Mucosa of rectum (tissue), 2 donors: ENCODE measurements at regions not wholly inside any gene's neighbourhood (a gene's known extent, or its start where the extent isn't known, plus 50 kb on each side); places are given as distances from the start of the nearest gene placed in this dataset.

Experiments used
- H3K27ac ChIP-seq, 2 donors: one replicate each; pipeline ENCODE4 v1.7.0; 2013; ENCODE audit warnings: inconsistent platforms in 2 of 2, low read depth in 2 of 2, low read length in 2 of 2
- H3K27me3 ChIP-seq, 2 donors: one replicate each; pipeline ENCODE4 v1.7.0; 2013; ENCODE audit warnings: low read length in 2 of 2; ENCODE audit not compliant: control insufficient read depth in 2 of 2, insufficient read depth in 2 of 2
- H3K36me3 ChIP-seq, 2 donors: one replicate each; pipeline ENCODE4 v1.7.0; 2013; ENCODE audit warnings: low read length in 2 of 2; ENCODE audit not compliant: control insufficient read depth in 2 of 2, insufficient read depth in 2 of 2
- H3K4me1 ChIP-seq, 2 donors: one replicate each; pipeline ENCODE4 v1.7.0; 2013; ENCODE audit warnings: low read length in 2 of 2, mild to moderate bottlenecking in 1 of 2; ENCODE audit not compliant: control insufficient read depth in 2 of 2, insufficient read depth in 2 of 2
- H3K4me3 ChIP-seq, 2 donors: one replicate each; pipeline ENCODE4 v1.7.0; 2013; ENCODE audit warnings: low read length in 2 of 2
- H3K9ac ChIP-seq, 2 donors: one replicate each; pipeline ENCODE4 v1.7.0; 2013; ENCODE audit warnings: low read length in 2 of 2, low read depth in 1 of 2, mild to moderate bottlenecking in 1 of 2
- H3K9me3 ChIP-seq, 2 donors: one replicate each; pipeline ENCODE4 v1.7.0; 2013; ENCODE audit warnings: low read length in 2 of 2; ENCODE audit not compliant: control insufficient read depth in 2 of 2
- donor health status: healthy.
- donor health status: Normal muscosa, but diverticular disease.

GRCh38 chr11:64445651-64446050, 86.7 kb downstream of the RPS6KA4 start:
- peaks cover 0 to 7% of the 10 kb centered on the region in 2 donors for H3K27me3 ChIP-seq
- no peaks in the 10 kb centered on the region for H3K9me3 ChIP-seq
- no peak overlapping the region for H3K9ac ChIP-seq
- H3K36me3 ChIP-seq = no peaks in the 10 kb centered on the region
- H3K27ac ChIP-seq = no peak overlapping the region
- peaks cover 11 to 16% of the 10 kb centered on the region in 2 donors for H3K4me1 ChIP-seq
- no peak overlapping the region for H3K4me3 ChIP-seq

GRCh38 chr11:64447831-64448598, 89.1 kb downstream of the RPS6KA4 start:
- Histone ChIP-seq H3K4me3 (peak overlapping the region; percentile 19 to 57), H3K9ac (no peak overlapping the region)

DNA sequence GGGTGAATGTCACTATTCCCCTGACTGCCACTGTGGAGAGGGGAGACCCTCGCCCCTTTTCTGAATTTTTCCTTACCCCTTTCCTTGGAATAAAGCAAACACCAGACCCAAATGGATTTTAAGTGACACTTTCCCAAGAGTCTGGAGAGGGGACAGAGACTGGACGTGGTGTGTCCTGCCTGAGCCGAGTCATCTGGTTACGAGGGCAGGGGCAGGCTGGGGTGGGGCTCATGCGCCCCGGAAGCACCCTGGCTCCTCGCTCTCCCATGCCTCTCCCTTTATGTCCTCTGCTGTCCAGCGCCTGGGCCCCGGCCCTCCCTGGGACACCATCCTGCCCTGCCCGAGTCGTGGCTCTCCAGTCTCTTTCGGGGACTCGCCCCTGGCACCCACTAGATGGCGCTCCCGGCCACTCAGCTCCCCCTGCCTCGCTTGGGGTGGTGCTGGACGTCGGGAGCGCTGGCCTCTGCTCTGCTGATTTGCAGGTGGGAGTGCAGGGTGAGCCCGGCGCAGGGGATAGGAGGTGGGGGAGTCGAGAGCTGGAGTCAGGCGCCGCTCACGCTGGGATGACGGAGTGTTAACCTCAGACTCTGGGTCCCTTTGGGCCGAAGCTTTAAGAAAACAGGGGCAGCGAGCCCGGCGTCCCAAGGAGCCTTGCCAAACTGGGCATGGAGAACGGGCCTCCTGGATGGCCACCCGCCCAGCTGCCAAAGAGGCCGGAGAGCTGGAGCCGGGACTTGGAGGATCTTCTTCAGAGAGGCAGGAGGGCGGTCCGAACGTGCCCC, 89.8 kb downstream of the RPS6KA4 start:
- H3K4me1 ChIP-seq = peaks cover 11 to 16% of the 10 kb centered on the region in 2 donors
- peaks cover 0 to 4% of the 10 kb centered on the region in 2 donors for H3K27me3 ChIP-seq
- peak overlapping the region; percentile 57 to 58 for H3K4me3 ChIP-seq
- peak overlapping the region; percentile 24 to 53 for H3K9ac ChIP-seq
- peak overlapping the region; percentile 27 to 59 for H3K27ac ChIP-seq
- H3K9me3 ChIP-seq = no peaks in the 10 kb centered on the region
- H3K36me3 ChIP-seq = no peaks in the 10 kb centered on the region

More at GRCh38 chr11:64447831-64448598, 89.1 kb downstream of the RPS6KA4 start:
- Histone ChIP-seq H3K36me3 (no peaks in the 10 kb centered on the region), H3K9me3 (no peaks in the 10 kb centered on the region), H3K27me3 (peaks cover 0 to 4% of the 10 kb centered on the region in 2 donors), H3K4me1 (peaks cover 11 to 16% of the 10 kb centered on the region in 2 donors), H3K27ac (peak overlapping the region; percentile 44 to 59)

- Histone ChIP-seq H3K4me1 (peaks cover 11 to 16% of the 10 kb centered on the region in 2 donors), H3K36me3 (no peaks in the 10 kb centered on the region), H3K27ac (no peak overlapping the region), H3K27me3 (peaks cover 0 to 4% of the 10 kb centered on the region in 2 donors), H3K9ac (peak overlapping the region in 1 of 2 donors; percentile 53), H3K9me3 (no peaks in the 10 kb centered on the region), H3K4me3 (peak overlapping the region; percentile 57 to 58)
Observed at GRCh38 chr11:64449381-64450167, 90.6 kb downstream of the RPS6KA4 start.

DNA sequence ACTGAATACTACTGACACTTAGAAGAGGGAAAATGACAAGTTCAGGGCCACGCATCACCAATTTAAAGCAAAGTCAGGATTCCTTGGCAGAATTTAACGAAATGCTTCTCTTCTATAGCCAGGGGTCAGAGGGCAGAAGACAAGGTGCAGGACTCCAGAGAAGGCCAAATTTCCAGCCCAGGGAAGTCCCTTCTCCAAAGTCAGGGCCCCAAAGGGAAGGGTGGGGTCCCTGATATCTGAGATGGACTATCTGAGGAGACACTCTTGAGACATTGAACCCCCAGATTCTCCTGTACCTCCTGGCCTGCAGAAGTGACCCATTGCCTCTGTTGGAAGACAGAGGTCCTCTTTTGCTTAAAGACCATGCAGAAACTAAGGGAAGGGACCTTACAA, 91.2 kb downstream of the RPS6KA4 start:
- H3K27ac ChIP-seq = no peak overlapping the region
- H3K9ac ChIP-seq = no peak overlapping the region
- H3K36me3 ChIP-seq = no peaks in the 10 kb centered on the region
- H3K9me3 ChIP-seq = no peaks in the 10 kb centered on the region
- H3K4me1 ChIP-seq = peaks cover 11 to 16% of the 10 kb centered on the region in 2 donors
- H3K27me3 ChIP-seq = peaks cover 0 to 4% of the 10 kb centered on the region in 2 donors
- H3K4me3 ChIP-seq = no peak overlapping the region

DNA sequence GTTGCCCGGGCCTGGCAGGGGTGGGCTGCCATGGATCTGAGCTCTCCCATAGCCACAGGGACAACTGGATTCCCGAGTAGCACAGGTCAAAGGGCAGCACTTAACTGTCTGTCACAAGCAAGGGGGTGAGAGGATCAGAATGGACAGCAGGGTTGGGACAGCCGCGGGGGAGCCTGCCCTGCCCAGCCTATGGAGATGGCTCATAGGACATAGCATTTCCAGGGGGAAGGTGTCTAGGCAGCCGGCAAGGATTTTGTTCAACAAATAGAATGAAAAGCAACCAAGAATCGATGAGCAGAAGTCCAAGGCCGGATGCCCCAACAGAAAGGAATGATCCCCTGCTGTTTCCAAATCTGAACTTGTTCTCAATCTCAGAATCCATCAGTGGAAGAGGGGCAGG, 92.9 kb downstream of the RPS6KA4 start:
- Histone ChIP-seq H3K27ac (no peak overlapping the region), H3K27me3 (peaks cover 0 to 4% of the 10 kb centered on the region in 2 donors)

GRCh38 chr11:64453466-64453865, 94.5 kb downstream of the RPS6KA4 start:
- Histone ChIP-seq H3K36me3 (no peaks in the 10 kb centered on the region), H3K4me1 (peaks cover 6 to 13% of the 10 kb centered on the region in 2 donors), H3K9me3 (no peaks in the 10 kb centered on the region), H3K27me3 (peaks cover 0 to 4% of the 10 kb centered on the region in 2 donors), H3K9ac (no peak overlapping the region), H3K27ac (no peak overlapping the region), H3K4me3 (no peak overlapping the region)

More for the DNA sequence above, 92.9 kb downstream of the RPS6KA4 start:
- Histone ChIP-seq H3K36me3 (no peaks in the 10 kb centered on the region), H3K4me1 (peaks cover 11 to 16% of the 10 kb centered on the region in 2 donors), H3K9me3 (no peaks in the 10 kb centered on the region), H3K9ac (no peak overlapping the region), H3K4me3 (no peak overlapping the region)

- H3K4me3 ChIP-seq = no peak overlapping the region
- H3K27ac ChIP-seq = no peak overlapping the region
- H3K9ac ChIP-seq = no peak overlapping the region
- H3K9me3 ChIP-seq = no peaks in the 10 kb centered on the region
- H3K27me3 ChIP-seq = no peaks in the 10 kb centered on the region
- no peaks in the 10 kb centered on the region for H3K4me1 ChIP-seq
- no peaks in the 10 kb centered on the region for H3K36me3 ChIP-seq
Observed at GRCh38 chr11:64455456-64456261, 96.7 kb downstream of the RPS6KA4 start.

- H3K4me3 ChIP-seq = no peak overlapping the region
- H3K9me3 ChIP-seq = no peaks in the 10 kb centered on the region
- no peak overlapping the region for H3K27ac ChIP-seq
- H3K4me1 ChIP-seq = no peaks in the 10 kb centered on the region
- no peaks in the 10 kb centered on the region for H3K27me3 ChIP-seq
- no peak overlapping the region for H3K9ac ChIP-seq
- no peaks in the 10 kb centered on the region for H3K36me3 ChIP-seq
Observed at GRCh38 chr11:64456509-64457320, 97.8 kb downstream of the RPS6KA4 start.
